GM23338 (cell line): ENCODE measurements at regions not wholly inside any gene's neighbourhood (a gene's known extent, or its start where the extent isn't known, plus 50 kb on each side); places are given as distances from the start of the nearest gene placed in this dataset.

Source experiments
- ATAC-seq: fragments of 200-7000 bp; cut with Tn5 transposase; 3 replicates; pipeline ENCODE4 v1.9.1; 2020
- DNase-seq: peaks from one replicate; pipeline ENCODE4 v3.0.0-alpha.2; 2015; ENCODE audit warnings: low spot score
- H2AFZ ChIP-seq: fragments of 200-600 bp; sonication (generic); 2 replicates; pipeline ENCODE4 v1.8.0; 2016; ENCODE audit warnings: antibody characterized with exemption, mild to moderate bottlenecking, moderate library complexity
- H3F3A ChIP-seq: fragments of 200-600 bp; sonication (generic); replicated peaks from 2 replicates; pipeline ENCODE4 v1.8.0; 2017; ENCODE audit warnings: antibody characterized with exemption, mixed run types, low read depth
- H3K27ac ChIP-seq: fragments of 200-600 bp; sonication (generic); 2 replicates; pipeline ENCODE4 v1.6.1; 2016; ENCODE audit warnings: low read depth
- H3K27me3 ChIP-seq: fragments of 200-600 bp; sonication (generic); 2 replicates; pipeline ENCODE4 v1.8.0; 2016; ENCODE audit warnings: mild to moderate bottlenecking, mixed run types, moderate library complexity; ENCODE audit not compliant: insufficient read depth
- H3K36me3 ChIP-seq: fragments of 200-600 bp; sonication (generic); 2 replicates; pipeline ENCODE4 v1.8.0; 2016; ENCODE audit warnings: mild to moderate bottlenecking; ENCODE audit not compliant: insufficient read depth
- H3K4me1 ChIP-seq: fragments of 200-600 bp; sonication (generic); 2 replicates; pipeline ENCODE4 v1.8.0; 2016; ENCODE audit warnings: mild to moderate bottlenecking, moderate library complexity; ENCODE audit not compliant: insufficient read depth
- H3K4me2 ChIP-seq: fragments of 200-600 bp; sonication (generic); 2 replicates; pipeline ENCODE4 v1.7.1; 2017; ENCODE audit warnings: mixed run types
- H3K4me3 ChIP-seq: fragments of 200-600 bp; sonication (generic); 2 replicates; pipeline ENCODE4 v1.6.1; 2016; ENCODE audit warnings: mixed run types
- H3K79me2 ChIP-seq: fragments of 200-600 bp; sonication (generic); replicated peaks from 2 replicates; pipeline ENCODE4 v1.8.0; 2017; ENCODE audit warnings: mild to moderate bottlenecking; ENCODE audit not compliant: insufficient read depth
- H3K9me2 ChIP-seq: fragments of 200-600 bp; sonication (generic); 2 replicates; pipeline ENCODE4 v1.8.0; 2017; ENCODE audit not compliant: insufficient read depth
- H4K20me1 ChIP-seq: fragments of 200-600 bp; sonication (generic); replicated peaks from 2 replicates; pipeline ENCODE4 v1.8.0; 2017; ENCODE audit warnings: mild to moderate bottlenecking; ENCODE audit not compliant: insufficient read depth
- H3K27ac Mint-ChIP-seq: 2 replicates; pipeline ENCODE4 v1.8.0; 2020; ENCODE audit warnings: inconsistent platforms, mild to moderate bottlenecking, moderate library complexity, mixed read lengths
- H3K27me3 Mint-ChIP-seq: 3 replicates; pipeline ENCODE4 v1.8.0; 2022; ENCODE audit warnings: low read depth, mild to moderate bottlenecking, moderate library complexity, mixed read lengths, inconsistent platforms; ENCODE audit not compliant: insufficient read depth, poor library complexity
- H3K36me3 Mint-ChIP-seq: 3 replicates; pipeline ENCODE4 v1.8.0; 2021; ENCODE audit warnings: low read depth, mild to moderate bottlenecking, inconsistent platforms, moderate library complexity, mixed read lengths
- H3K4me1 Mint-ChIP-seq: 3 replicates; pipeline ENCODE4 v1.8.0; 2020; ENCODE audit warnings: mild to moderate bottlenecking, inconsistent platforms, mixed read lengths
- H3K4me3 Mint-ChIP-seq: 3 replicates; pipeline ENCODE4 v1.8.0; 2021; ENCODE audit warnings: moderate library complexity, mild to moderate bottlenecking, inconsistent platforms, mixed read lengths
- H3K9me3 Mint-ChIP-seq: 3 replicates; pipeline ENCODE4 v1.8.0; 2020; ENCODE audit warnings: moderate library complexity, mild to moderate bottlenecking, inconsistent platforms, mixed read lengths
- NANOG ChIP-seq: IDR thresholded peaks from 2 replicates; pipeline ENCODE4 v1.6.1; 2016; ENCODE audit warnings: antibody characterized with exemption, borderline replicate concordance
- ZNF114 ChIP-seq: fragments of 250-450 bp; sonication (Bioruptor Pico); IDR thresholded peaks from 2 replicates; pipeline ENCODE4 v1.5.0; 2020; ENCODE audit warnings: mild to moderate bottlenecking, moderate library complexity
- ZNF462 ChIP-seq: fragments of 250-450 bp; sonication (Bioruptor Pico); IDR thresholded peaks from 2 replicates; pipeline ENCODE4 v1.5.0; 2020; ENCODE audit warnings: mild to moderate bottlenecking, moderate library complexity
- TF ChIP-seq, protein P1 (sequence below): IDR thresholded peaks from 2 replicates; pipeline ENCODE4 v1.6.1; 2016; ENCODE audit warnings: antibody characterized with exemption

DNA sequence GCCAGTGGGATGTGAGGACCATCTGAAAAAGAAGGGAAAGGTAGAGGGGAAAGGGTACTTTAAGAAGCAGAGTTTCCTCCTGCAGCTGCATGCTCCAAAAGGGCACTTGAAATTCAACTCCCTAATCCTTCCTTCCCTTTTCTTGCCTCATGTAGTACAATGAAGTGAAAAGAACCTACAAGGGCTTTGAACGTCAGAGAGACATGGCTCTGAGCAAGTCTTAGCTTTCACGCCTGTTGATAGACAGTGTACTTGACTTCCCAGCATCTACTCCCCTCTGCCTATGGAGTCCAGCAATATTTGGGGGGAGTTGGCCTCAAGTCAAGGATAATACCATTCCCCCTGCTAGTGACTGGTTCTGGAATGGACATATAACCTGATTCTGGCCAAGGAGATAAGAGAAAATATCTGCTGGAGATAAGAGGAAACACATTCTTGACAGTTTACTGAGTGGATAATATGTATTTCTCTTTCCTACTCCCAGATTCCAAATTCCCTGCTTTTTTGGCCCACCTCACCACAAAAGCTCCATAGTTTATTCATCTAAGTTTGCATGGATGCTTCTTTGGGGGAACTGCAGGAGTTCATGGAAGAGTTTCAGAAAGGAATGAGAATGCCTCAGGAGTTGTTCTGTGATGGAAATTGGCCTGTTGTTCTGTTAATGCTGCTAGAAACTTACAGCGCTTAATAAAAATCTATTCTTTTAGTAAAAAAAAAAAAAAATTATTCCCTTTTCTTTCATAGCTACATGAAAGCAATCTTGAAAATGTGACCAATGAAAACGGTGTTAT lies 193.0 kb upstream of the TPM1 start:
- DNase-seq = peak; percentile 61
- H3K4me1 Mint-ChIP-seq = peaks cover 63% of the 10 kb centered on the region
- peaks cover 5% of the 10 kb centered on the region; the same call in 2 of the 3 replicates for H3K36me3 Mint-ChIP-seq

More for the DNA sequence above, 193.0 kb upstream of the TPM1 start:
- Histone ChIP-seq H3K9me2 (no peaks in the 10 kb centered on the region), H3K36me3 (no peaks in the 10 kb centered on the region), H3K27me3 (no peaks in the 10 kb centered on the region), H3F3A (0 out of 2 replicates have a peak, but pooled peaks cover 12% of the 10 kb centered on the region), H3K4me1 (peaks cover 26% of the 10 kb centered on the region), H4K20me1 (no peaks in the 10 kb centered on the region), H3K27ac (peak overlapping the region; percentile 99), H3K4me2 (peak overlapping the region; percentile 54), H3K79me2 (no peaks in the 10 kb centered on the region), H2AFZ (no peak overlapping the region), H3K4me3 (0 out of 2 replicates have a peak overlapping the region, but pooled peaks have one; percentile 7)
- peaks cover 10% of the 10 kb centered on the region; the same call in 2 of the 3 replicates for H3K9me3 Mint-ChIP-seq
- TF ChIP-seq ZNF462 (peak; percentile 36; the same call in 1 of the 2 replicates), NANOG (peak; percentile 64; the same call in 1 of the 2 replicates), ZNF114 (CRISPR knock-in tag) (no peak)
- TF ChIP-seq, protein P1, sequence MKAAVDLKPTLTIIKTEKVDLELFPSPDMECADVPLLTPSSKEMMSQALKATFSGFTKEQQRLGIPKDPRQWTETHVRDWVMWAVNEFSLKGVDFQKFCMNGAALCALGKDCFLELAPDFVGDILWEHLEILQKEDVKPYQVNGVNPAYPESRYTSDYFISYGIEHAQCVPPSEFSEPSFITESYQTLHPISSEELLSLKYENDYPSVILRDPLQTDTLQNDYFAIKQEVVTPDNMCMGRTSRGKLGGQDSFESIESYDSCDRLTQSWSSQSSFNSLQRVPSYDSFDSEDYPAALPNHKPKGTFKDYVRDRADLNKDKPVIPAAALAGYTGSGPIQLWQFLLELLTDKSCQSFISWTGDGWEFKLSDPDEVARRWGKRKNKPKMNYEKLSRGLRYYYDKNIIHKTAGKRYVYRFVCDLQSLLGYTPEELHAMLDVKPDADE = no peak
- peak overlapping the region; percentile 94 for H3K27ac Mint-ChIP-seq
- H3K27me3 Mint-ChIP-seq = peaks cover 19% of the 10 kb centered on the region
- peak; percentile 46 for ATAC-seq
- H3K4me3 Mint-ChIP-seq = no peak overlapping the region; the same call in 2 of the 3 replicates
